ENCODE measurements at regions not wholly inside any gene's neighbourhood (a gene's known extent, or its start where the extent isn't known, plus 50 kb on each side); places are given as distances from the start of the nearest gene placed in this dataset.

GRCh38 chr22:22420580-22420979, 88.0 kb downstream of the ZNF280B start:
- no peak for TF ChIP-seq BHLHE40 (IDR thresholded peaks at IDR 0.05; ENCODE audit: low read depth, low read length)
- TF ChIP-seq MAX (IDR thresholded peaks at IDR 0.05) = no peak
- TF ChIP-seq FOXS1 (CRISPR knock-in tag; IDR thresholded peaks at IDR 0.05) = no peak
- no peak for TF ChIP-seq CTCF (IDR thresholded peaks at IDR 0.05)
- TF ChIP-seq POLR2A (IDR thresholded peaks at IDR 0.05; ENCODE audit: low read length) = no peak
- TF ChIP-seq MAFK (IDR thresholded peaks at IDR 0.05; ENCODE audit: partially characterized antibody) = no peak
- no peak for TF ChIP-seq EHF (CRISPR knock-in tag; IDR thresholded peaks at IDR 0.05)
- TF ChIP-seq MAZ (IDR thresholded peaks at IDR 0.05; ENCODE audit: borderline replicate concordance, low read depth, low read length) = no peak
- TF ChIP-seq RNF2 (IDR thresholded peaks at IDR 0.05; ENCODE audit: borderline replicate concordance, low read depth) = no peak
- TF ChIP-seq NPAS2 (CRISPR knock-in tag; IDR thresholded peaks at IDR 0.05; ENCODE audit: borderline replicate concordance) = no peak
- TF ChIP-seq KDM5A (IDR thresholded peaks at IDR 0.05) = no peak

All from A549 (cell line).